Mesenteric fat pad (tissue), 1 donor: ENCODE measurements at regions not wholly inside any gene's neighbourhood (a gene's known extent, or its start where the extent isn't known, plus 50 kb on each side); places are given as distances from the start of the nearest gene placed in this dataset.
"Not testable (repeated sequence)": the region's sequence is repeated elsewhere in the genome, so short reads cannot be mapped to it uniquely, and the experiment has no call there.

Source experiments
- DNase-seq: peaks from one replicate; pipeline ENCODE4 v3.0.0-alpha.2; 2020; ENCODE audit warnings: low spot score
- donor health status: DM: yes; HTN: yes; CAD: no.

GRCh38 chr2:53610260-53610659 lies 157.3 kb upstream of the CHAC2 start:
- no peak for DNase-seq

DNA sequence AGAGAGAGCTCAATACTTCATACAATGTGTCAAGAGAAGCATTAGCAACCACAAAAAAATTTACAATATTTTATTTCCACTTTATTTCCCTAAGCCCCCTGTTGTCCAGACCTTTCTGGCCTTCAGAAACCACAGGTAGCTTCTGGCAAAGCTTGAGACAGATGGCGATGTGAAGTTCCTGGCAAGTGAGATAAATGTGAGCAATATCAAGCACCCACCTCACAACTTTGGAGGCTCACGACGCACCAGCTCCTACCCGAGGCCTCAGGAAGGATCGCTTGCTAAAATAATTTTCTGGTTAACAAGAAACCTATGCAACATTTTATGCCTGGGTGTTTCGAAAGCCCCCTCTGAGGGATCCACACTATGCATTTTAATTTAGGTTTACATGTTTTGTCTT lies 158.1 kb upstream of the CHAC2 start:
- no peak for DNase-seq

- no peak for DNase-seq
Observed at GRCh38 chr2:53608293-53608692, 159.3 kb upstream of the CHAC2 start.

GRCh38 chr2:53600815-53601214 lies 166.8 kb upstream of the CHAC2 start:
- no peak for DNase-seq

GRCh38 chr2:53586733-53587612 lies 180.6 kb upstream of the CHAC2 start:
- not testable (repeated sequence) for DNase-seq

DNA sequence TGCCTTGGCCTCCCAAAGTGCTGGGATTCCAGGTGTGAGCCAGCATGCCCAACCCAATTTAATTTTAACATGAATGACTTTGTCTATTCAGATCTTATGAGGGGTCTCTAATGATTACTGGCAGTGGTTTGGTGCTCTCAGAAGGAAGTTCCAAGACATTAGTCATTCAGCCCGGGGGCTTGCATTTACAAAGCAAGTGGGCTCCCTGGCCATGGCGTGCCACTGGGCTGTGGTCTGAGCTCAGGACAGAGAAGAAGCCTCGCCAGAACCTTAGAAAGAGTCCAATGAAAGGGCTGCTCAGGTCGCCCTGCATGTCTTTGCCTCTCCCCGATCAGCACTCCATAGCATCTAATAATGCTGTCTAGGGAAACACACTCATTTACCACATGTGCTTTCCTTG lies 182.6 kb upstream of the CHAC2 start:
- no peak for DNase-seq

DNA sequence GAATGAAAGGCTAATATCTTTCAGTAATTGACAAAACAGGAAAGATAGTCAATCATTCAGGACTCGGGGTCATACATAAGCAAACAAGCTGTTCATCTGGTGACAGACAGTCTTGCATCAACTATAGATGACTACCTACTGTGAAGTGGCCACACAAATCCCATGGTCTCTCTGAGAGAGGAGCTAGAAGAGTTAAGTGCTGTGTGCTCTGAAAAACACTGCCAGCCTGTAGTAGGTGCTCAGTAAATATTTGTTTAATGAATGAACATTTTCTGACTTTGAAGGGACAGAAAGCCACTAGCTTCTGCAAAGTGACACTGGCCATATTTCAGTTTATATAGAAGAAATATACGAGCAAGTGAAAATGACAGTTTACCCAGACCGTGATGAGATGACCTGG lies 184.0 kb upstream of the CHAC2 start:
- no peak for DNase-seq

DNA sequence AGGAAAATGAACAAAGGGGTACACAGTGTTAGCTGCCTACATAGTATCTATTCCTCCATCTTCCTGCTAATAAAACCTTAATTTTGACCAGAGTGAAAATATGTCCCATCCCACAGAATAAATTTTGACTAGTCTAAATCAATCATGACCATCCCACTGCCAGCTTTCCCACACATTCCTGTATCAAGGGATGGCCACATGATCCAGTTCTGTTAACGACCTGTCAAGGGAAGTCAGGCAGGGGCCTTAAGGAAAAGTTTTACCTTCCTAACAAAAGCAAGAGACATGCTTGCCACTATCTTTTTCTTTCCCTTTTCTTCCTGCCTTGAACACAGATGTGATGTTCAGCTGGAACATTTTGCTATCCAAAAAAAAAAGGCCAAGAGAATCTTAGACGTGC lies 185.0 kb upstream of the CHAC2 start:
- DNase-seq, result no peak

- no peak for DNase-seq
Observed at GRCh38 chr2:53576166-53576565, 191.4 kb upstream of the CHAC2 start.

DNA sequence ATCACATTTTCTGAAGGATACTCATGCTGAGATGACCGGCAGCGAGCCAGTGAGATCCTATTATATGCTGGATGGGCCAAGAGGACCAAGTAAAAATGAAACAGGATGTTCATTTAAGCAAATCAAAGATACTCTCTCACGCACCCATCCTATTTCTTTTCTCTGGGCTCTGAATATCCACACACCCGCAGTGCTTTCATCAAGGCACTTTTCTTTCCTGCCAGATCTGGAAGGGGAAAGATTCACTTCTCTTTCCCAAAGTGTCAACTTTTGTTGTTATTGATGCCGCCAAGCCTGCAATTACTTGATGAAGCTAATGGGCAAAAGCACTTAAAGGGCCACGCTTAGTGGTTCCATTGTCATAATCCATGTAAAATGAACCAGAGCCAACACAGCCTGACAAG lies 191.9 kb upstream of the CHAC2 start:
- DNase-seq, result no peak

GRCh38 chr2:53572696-53573095 lies 194.9 kb upstream of the CHAC2 start:
- DNase-seq, result no peak

DNA sequence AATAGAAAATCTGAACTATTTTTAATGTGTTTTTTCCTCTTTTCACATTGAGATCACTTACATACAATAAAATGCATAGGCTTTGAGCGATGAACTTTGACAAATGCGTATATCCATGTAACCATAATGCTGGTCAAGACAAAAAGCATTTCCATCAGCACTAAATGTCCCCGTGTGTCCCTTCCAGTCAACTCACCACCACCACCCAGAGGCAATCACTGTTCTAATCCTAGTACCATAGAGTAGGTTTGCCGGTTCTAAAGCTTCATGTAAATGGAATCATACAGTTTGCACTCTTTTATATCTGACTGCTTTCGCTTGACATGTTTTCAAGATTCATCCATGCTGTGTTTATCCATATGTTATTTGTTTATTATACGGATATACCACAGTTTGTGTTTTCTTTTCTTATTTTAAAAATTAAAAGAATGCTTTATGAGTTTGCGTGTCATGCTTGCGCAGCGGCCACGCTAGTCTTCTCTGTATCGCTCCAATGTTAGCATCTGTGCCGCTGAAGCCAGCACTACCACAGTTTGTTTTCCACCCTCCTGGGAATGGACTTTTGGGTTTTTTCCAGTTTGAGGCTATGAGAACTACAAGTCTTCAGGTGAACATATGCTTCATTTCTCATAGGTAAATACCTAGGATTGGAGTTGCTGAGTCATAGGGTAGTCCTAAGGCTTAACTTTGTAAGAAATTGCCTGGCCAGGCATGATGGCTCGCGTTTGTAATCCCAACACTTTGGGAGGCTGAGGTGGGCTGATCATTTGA lies 197.5 kb upstream of the CHAC2 start:
- DNase-seq, result no peak

DNA sequence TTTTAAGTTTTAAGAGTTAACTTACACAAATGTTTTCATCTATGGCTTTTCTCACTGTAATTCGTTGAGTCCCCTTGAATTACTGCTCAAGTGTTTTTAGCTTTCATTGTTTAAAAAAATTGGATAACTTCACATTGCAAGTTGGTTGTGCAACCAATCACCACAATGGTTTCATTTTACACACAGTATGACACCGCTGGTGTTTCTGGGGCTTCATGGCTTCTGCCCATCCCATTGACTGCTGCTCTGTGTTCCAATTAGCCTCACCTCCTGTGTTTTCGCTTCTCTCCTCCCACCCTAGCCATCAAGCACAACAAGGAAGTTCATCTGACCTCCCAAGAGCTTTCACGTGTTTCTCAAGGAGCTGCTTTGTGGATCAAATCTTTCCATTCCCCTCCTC lies 199.1 kb upstream of the CHAC2 start:
- no peak for DNase-seq

- no peak for DNase-seq
Observed at GRCh38 chr2:53567073-53567472, 200.5 kb upstream of the CHAC2 start.

DNA sequence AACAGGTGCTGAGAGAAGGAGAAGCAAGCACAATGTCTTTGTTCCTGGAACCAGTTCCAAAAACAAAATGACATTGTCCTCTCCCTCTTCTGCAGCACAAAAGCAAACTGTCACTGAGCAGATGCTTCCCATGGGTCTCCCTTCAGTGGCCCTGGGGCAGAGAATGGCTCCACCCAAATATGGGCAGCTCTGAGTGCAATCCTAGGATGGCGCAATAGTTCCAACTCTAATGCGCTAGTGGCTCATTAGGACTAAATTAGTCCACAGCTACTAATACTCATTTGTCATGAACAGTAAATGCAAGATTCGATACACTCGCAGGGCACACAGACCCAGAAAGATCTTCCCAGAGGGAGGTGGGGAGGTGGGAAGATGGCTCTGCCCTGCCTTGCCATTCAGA lies 205.2 kb upstream of the CHAC2 start:
- no peak for DNase-seq

DNA sequence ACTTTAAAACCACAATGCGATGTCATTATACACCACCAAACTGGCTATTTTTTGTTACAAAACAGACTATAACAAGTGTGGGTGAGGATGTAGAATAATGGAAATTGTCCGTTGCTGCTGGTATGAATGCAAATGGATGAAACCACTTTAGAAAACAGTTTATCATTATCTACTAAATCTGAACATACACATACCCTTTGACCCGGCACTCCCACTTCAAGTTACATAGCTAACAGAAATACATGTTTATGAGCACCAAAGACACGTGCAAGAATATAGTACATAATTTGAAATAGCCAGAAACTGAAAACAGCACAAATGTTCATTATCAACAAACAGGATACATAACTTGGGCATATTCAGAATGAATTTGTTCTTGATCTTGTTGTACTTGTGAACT lies 206.4 kb upstream of the CHAC2 start:
- DNase-seq, result no peak

DNA sequence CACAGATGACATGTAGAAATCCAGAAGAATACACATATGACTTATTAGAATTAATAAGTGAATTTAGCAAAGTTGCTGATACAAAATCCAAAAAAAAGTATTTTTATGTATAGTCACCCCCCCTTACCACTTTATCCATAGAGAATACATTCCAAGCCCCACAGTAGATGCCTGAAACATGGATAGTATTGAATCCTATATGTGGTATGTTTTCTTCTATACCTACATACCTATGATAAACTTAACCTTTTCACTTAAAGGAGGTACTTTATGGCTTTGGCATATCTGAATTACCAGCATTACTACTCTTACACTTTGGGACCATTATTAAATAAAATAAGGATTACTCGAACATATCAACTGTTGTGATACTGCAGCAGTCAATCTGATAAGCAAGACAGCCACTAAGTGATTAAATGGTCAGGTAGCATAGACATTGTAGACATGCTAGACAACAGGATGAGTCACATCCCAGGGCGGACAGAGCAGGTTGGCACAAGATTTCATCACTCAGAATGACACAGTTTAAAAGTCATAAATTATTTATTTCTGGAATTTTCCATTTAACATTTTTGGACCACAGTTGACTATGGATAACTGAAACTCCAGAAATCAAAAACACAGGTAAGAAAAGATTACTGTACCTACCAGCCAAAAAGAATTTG lies 208.2 kb upstream of the CHAC2 start:
- DNase-seq, result no peak

DNA sequence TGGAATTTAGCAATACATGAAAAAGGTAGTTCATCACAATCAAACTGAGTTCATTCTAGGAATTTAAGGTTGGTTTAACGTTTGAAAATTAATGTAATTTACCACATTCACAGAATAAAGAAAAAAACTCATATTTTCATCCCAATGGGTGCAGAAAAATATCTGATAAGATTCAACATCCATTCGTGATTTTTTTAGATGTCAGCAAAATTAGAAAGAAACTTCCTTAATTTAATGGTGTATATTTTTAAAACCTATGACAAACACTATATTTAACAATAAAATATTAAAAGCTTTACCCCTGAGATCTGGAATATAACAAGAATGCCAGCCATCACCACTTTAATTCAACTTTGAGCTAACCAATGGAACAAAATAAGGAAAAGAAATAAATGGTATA lies 208.7 kb upstream of the CHAC2 start:
- no peak for DNase-seq

DNA sequence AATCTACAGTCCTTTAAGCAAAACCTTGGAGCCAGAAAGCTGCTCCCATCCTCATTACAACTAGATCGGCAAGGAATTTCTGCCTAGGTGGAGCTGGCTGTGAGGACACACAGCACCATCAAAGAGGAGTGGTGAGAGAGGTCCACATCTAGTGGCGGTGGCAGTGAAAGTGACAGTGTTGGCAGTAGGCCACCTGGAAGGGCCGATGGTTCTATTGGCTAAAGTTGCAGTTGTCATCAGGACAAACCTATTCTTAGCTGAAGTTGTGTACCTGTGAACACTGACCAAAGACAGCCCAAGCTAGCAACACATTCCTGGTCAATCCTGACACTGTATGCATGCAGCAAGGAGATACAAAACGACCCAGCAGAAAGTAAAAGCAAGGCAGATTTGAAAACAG lies 218.1 kb upstream of the CHAC2 start:
- no peak for DNase-seq

- DNase-seq, result no peak
Observed at GRCh38 chr2:53545604-53546003, 222.0 kb upstream of the CHAC2 start.

DNA sequence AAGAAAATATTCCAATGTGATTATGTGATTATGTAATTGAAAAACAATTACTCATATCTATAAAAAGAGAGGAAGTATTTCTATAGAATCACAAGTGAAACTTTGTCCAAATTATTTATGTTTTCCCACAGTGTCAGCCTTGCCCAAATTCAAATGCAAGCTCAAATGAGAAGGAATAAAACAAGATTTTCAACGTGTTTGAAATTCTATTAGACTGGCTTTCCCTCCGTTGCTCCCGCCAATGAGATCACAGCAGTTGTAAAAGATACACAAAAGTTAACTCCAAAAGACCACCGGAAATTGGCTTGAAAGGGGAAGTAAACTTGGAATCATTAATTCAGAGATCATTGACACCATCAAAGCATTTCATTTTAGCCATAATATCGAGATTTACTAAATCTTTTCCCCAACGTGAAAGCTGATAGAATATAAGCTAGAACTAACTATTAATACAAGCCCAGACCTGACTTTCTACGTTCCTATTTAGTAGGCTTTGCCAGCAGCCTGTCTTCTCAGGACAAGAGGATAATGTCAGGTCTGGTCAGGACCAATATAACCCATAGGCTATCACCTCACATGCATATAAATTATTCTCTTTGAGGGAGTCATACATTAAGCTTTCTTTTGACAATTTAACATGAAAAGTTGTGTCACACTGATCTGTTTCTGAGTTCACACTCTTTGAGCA lies 222.6 kb upstream of the CHAC2 start:
- no peak for DNase-seq

- no peak for DNase-seq
Observed at GRCh38 chr2:53543083-53543482, 224.5 kb upstream of the CHAC2 start.
